PC-9 (cell line): ENCODE measurements at regions not wholly inside any gene's neighbourhood (a gene's known extent, or its start where the extent isn't known, plus 50 kb on each side); places are given as distances from the start of the nearest gene placed in this dataset.

ENCODE experiments used
- EZH2 ChIP-seq: fragments of 200-600 bp; sonication (generic); IDR thresholded peaks from 2 replicates; pipeline ENCODE4 v1.8.0; 2017; ENCODE audit warnings: antibody characterized with exemption, low read depth
- TF ChIP-seq, protein P1 (sequence below): fragments of 200-600 bp; sonication (generic); conservative IDR thresholded peaks from 2 replicates; pipeline ENCODE4 v1.6.1; 2017; ENCODE audit warnings: mixed run types, antibody characterized with exemption, mild to moderate bottlenecking, moderate library complexity

DNA sequence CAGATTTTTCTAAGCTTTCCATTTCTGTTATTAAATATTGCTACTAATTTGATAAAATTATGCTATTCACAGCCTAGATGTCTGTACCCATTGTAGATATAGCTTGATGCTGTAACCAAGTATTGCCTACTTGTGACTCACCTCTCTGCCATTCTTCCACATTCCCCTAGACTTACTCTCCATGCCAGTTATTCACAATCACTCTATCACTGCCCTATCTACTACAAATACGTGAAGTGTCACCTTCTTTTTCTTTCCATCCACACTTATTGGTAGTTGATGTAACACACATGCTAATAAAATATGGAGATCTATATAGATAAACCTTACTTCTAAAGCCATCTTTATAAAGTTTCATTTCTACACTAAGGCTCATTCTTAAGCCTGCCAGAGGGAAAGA is 179.4 kb upstream of the PACRGL start:
- TF ChIP-seq, protein P1, sequence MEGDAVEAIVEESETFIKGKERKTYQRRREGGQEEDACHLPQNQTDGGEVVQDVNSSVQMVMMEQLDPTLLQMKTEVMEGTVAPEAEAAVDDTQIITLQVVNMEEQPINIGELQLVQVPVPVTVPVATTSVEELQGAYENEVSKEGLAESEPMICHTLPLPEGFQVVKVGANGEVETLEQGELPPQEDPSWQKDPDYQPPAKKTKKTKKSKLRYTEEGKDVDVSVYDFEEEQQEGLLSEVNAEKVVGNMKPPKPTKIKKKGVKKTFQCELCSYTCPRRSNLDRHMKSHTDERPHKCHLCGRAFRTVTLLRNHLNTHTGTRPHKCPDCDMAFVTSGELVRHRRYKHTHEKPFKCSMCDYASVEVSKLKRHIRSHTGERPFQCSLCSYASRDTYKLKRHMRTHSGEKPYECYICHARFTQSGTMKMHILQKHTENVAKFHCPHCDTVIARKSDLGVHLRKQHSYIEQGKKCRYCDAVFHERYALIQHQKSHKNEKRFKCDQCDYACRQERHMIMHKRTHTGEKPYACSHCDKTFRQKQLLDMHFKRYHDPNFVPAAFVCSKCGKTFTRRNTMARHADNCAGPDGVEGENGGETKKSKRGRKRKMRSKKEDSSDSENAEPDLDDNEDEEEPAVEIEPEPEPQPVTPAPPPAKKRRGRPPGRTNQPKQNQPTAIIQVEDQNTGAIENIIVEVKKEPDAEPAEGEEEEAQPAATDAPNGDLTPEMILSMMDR: no peak
- TF ChIP-seq EZH2: no peak
